Activated CD8-positive, alpha-beta memory T cell treated with anti-CD3 and anti-CD28 coated beads, Interleukin-2, amount 50 U/mL, for 24 hours (primary cell): ENCODE measurements at regions not wholly inside any gene's neighbourhood (a gene's known extent, or its start where the extent isn't known, plus 50 kb on each side); places are given as distances from the start of the nearest gene placed in this dataset.
"Not testable (repeated sequence)": the region's sequence is repeated elsewhere in the genome, so short reads cannot be mapped to it uniquely, and the experiment has no call there.

Experiments
- DNase-seq: peaks from one replicate; pipeline ENCODE4 v3.0.0-alpha.2; 2020; ENCODE audit errors: extremely low read depth

GRCh38 chr3:10625323-10625722, 119.9 kb upstream of the ATP2B2 start:
- no peak for DNase-seq

DNA sequence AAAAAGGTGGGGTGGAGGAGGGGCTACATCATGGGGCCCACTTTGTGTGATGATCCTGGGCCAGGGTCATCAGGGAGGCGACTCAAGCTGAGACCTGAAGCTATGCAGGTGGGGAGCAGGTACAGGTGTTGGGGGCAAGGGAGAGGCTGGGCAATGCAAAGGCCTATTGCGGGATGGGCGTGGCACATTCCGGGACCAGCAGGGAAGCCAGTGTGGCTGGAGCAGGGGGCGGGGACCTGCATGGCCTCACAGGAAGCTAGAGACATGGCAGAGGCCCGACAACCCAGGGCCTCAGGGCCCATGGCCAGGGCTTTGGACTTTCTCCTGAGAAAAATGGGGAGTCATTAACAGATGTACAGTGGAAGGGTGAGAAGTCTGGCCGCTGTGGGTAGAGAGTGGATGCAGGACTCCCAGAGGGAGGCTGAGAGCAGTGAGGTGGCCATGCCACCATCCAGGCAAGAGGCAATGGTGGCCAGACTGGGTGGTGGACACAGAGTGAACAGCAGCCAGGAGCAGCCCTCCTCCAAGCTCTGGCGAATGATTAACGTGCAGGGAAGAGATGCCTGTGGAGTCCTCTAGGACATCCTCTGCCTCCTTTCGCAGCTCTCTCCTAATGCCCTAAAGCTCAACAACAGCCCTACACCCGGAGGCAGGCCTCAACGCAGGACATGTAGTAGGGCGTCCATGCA, 122.6 kb upstream of the ATP2B2 start:
- no peak for DNase-seq

DNA sequence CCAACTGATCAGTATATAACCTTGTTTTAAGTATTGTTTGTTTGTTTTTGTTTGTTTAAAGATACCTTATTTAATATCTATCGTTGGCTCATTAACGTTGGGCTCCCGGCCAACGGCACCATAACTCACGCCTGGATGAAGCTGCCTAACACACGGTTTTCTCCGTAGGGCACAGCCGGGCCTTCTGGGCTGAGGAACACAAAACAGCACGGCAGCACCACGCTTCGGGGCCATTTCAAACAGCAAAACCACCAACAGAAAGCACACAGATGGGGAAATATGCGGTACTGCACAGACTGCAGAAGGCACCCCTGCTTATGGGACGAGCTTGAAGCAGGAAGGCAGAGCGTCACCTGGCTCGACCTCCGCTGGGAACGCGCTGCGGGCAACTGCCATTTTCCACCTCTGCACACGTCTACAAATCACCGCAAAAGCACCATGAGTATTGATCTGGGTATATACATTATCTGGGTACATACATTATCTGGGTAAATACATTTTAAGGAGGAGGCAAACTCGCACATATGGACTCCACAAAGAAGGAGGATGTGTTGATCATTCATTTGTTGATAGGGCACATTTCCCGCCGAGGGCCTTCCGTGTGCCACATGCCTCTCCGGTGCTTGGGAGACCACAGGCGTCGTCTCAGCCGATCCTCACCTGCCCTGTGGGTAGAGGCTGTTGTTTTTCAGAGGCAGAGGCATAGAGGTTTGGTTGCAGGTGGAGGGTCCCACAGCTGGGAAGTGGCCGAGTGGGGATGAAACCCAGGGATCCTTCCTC, 123.7 kb upstream of the ATP2B2 start:
- DNase-seq: no peak

- no peak for DNase-seq
These were observed 124.3 kb upstream of the ATP2B2 start for GRCh38 chr3:10629671-10630040.

DNA sequence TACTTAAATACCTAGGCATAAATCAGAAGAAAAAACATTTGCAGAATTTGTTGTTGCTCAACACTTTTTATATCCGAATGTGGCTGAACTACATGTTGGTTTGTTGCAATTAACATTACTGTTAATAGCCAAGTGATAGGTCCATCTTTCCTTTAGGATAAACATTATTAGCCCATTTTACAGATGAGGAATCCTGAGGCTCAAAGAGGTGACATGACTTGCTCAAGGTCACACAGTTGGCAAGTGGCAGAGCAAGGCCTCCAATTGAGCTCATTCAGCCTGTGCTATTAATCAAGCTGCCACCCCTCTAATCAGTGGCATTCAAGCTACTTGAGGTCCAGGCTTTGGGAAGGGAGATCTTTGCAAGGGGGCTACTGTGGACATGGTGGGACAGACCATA, 125.8 kb upstream of the ATP2B2 start:
- DNase-seq: no peak

GRCh38 chr3:10632125-10632524, 126.7 kb upstream of the ATP2B2 start:
- no peak for DNase-seq

- DNase-seq: no peak
These were observed 127.4 kb upstream of the ATP2B2 start for GRCh38 chr3:10632741-10633140.

DNA sequence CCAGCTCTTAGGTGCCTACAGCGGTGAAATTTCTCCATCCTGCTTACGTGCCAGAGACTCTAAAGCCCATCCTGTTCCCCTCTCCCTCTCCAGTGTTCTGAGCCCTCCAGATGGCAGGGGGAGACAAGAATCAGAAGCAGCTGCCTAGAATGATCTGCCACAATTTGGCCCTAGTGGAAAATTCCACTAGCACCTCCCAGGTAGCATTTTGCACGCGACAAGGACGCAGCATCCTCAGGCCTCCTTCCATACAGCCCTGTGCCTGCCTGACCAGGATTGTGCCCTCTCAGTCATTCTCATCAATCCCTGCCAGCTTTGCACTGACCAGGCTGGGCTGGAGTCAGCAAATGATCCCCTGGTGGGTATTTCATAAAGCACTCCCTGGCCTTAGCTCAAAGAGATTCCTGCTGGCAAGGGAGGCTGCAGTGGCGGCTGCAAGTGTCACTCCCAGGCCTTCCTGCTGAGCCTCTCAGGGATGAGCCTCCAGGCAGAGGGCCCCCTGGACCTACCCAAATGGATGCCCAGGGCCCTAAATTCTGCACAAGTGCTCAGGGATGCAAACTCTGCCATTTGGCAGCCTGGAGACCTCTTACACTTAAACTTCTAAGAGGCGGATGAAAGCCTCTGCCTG, 130.2 kb upstream of the ATP2B2 start:
- DNase-seq: no peak

DNA sequence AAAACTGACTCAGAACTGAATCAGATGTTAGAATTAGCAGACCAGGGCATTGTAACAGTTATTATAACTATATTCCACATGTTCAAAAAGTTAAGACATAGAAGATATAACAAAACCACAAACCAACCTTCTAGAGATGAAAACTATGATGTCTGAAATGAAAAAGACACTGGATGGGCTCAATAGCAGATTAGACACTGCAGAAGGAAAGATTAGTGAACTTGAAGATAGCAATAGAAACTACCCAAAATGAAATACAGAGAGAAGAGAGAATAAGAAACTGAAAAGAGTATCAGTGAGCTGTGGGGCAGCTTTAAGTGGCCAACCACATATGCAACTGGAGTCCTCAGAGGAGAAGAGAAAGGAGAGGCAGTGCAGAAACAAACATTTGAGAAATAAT, 132.0 kb upstream of the ATP2B2 start:
- no peak for DNase-seq

DNA sequence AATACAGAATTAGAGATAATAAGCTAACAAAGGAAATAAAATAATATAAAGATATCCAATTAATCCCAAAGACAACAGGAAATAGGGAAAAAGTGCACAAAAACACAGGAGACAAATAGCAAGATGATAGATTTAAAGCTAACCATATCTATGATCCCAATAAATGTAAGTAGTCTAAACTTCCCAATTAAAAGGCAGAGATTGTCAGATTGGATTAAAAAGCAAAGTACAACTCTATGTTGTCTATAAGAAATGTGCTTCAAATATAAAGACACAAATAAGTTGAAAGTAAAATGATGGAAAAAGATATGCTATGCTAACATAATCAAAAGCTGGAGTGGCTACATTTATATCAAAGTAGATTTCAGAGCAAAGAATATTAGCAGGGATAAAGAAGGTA, 133.1 kb upstream of the ATP2B2 start:
- DNase-seq: no peak

DNA sequence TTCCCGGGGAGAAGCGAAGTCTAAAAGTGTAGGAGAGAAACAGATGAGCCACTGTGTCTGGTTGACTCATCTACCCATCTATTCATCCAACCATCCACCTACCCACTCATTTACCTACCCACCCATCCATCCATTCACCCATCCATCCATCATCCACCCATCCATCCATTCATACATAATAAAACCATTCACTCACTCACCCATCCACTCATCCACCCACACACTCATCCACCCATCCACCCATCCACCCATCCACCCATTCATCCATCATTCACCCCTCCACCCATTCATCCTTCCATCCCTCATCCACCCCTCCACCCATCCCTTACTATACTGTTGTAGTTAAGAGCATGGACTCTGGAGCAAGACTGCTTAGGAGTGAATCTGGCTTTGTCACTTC, 136.4 kb upstream of the ATP2B2 start:
- no peak for DNase-seq

DNA sequence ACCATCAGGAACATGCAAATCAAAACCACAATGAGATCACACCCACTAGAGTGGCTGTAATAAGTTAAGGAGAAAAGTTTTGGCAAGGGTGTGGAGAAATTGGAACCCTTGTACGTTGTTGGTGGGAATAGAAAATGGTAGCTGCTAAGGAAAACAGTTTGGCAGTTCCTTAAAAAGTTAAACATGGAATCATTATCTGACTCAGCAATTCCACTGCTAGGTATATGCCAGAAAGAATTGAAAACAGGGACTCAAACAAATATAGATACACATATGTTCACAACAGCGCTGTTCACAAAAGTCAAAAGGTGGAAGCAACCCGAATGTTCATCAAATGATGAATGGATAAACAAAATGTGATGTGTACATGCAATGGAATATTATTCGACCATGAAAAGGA, 138.8 kb upstream of the ATP2B2 start:
- DNase-seq: no peak

- no peak for DNase-seq
These were observed 140.4 kb upstream of the ATP2B2 start for GRCh38 chr3:10645800-10646199.

GRCh38 chr3:10646531-10647335, 141.3 kb upstream of the ATP2B2 start:
- DNase-seq: no peak

DNA sequence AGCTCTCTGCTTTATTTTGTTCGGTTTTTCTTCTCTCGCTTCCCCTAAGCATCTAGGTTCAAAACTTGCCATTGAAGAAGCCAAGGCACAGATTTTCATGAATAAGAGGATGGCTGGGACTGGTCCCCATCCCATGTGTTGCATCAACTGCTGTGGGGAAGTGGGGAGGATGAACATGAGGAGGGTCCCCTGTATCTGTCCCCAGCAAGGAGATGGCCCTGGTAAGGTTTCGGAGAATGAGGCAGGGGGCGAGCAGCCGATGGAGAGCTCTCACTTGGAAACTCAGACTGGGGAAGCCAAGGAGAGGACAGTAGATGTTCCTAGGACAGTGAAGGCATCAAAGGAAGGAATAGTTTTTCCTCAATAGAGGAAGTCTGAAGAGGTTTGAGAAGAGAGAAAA, 142.0 kb upstream of the ATP2B2 start:
- DNase-seq: no peak

- no peak for DNase-seq
These were observed 142.8 kb upstream of the ATP2B2 start for GRCh38 chr3:10648181-10648580.

GRCh38 chr3:10649463-10649862, 144.1 kb upstream of the ATP2B2 start:
- DNase-seq: not testable (repeated sequence)

- no peak for DNase-seq
These were observed 146.1 kb upstream of the ATP2B2 start for GRCh38 chr3:10651506-10651905.

DNA sequence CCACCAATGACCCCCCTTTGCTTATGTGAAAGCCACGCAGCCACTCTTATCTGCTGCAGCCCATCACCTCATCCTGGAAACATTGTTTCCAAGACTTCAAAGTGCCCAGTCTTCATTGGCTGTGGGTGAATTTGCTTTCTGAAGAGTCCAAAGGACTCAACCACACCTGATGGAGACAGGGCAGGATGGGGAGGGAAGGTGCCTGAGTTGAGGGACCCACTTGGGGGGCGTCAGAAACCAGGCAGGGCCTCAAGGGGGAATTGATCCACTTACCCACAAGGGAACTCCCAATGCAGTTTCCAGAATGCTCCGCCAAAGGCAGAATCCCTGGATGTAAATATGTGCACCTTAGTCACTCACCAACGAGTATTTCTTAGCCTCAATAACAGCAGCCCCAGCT, 147.9 kb upstream of the ATP2B2 start:
- no peak for DNase-seq

- no peak for DNase-seq
These were observed 148.7 kb upstream of the ATP2B2 start for GRCh38 chr3:10653866-10654611.

- no peak for DNase-seq
These were observed 149.7 kb upstream of the ATP2B2 start for GRCh38 chr3:10655105-10655504.

GRCh38 chr3:10657339-10657738, 152.0 kb upstream of the ATP2B2 start:
- not testable (repeated sequence) for DNase-seq
